ENCODE measurements at regions not wholly inside any gene's neighbourhood (a gene's known extent, or its start where the extent isn't known, plus 50 kb on each side); places are given as distances from the start of the nearest gene placed in this dataset.

DNA sequence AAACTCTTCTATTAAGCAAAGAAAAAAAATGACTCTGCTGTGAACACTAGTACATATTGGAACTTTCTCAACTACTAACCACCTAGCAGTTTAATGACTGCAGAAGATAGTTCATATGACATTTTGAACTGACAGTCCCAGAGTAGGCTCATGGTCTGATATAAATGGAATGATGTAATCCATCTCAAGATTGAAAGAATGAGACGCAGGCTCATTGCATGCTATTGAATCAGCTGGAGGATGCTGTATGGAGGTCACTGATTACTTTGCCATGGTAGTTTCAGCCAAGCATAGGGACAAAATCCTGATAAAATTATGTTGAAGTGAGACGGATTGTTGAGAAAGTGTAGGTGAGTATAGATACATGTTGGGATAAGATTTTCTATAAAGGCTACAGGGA lies 217.6 kb upstream of the SEMA3E start:
- TF ChIP-seq, protein P1, sequence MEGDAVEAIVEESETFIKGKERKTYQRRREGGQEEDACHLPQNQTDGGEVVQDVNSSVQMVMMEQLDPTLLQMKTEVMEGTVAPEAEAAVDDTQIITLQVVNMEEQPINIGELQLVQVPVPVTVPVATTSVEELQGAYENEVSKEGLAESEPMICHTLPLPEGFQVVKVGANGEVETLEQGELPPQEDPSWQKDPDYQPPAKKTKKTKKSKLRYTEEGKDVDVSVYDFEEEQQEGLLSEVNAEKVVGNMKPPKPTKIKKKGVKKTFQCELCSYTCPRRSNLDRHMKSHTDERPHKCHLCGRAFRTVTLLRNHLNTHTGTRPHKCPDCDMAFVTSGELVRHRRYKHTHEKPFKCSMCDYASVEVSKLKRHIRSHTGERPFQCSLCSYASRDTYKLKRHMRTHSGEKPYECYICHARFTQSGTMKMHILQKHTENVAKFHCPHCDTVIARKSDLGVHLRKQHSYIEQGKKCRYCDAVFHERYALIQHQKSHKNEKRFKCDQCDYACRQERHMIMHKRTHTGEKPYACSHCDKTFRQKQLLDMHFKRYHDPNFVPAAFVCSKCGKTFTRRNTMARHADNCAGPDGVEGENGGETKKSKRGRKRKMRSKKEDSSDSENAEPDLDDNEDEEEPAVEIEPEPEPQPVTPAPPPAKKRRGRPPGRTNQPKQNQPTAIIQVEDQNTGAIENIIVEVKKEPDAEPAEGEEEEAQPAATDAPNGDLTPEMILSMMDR (IDR thresholded peaks at IDR 0.05; ENCODE audit: low read depth, low read length) = no peak
- DNase-seq (ENCODE audit: extremely low read depth, low read depth) = no peak

GRCh38 chr7:83864551-83864950 lies 215.6 kb upstream of the SEMA3E start:
- TF ChIP-seq, protein P1 (IDR thresholded peaks at IDR 0.05; ENCODE audit: low read depth, low read length) = no peak
- no peak for DNase-seq (ENCODE audit: extremely low read depth, low read depth)

- TF ChIP-seq, protein P1 (IDR thresholded peaks at IDR 0.05; ENCODE audit: low read depth, low read length) = no peak
- no peak for DNase-seq (ENCODE audit: extremely low read depth, low read depth)
Measured at GRCh38 chr7:83863906-83864305, 215.0 kb upstream of the SEMA3E start.

DNA sequence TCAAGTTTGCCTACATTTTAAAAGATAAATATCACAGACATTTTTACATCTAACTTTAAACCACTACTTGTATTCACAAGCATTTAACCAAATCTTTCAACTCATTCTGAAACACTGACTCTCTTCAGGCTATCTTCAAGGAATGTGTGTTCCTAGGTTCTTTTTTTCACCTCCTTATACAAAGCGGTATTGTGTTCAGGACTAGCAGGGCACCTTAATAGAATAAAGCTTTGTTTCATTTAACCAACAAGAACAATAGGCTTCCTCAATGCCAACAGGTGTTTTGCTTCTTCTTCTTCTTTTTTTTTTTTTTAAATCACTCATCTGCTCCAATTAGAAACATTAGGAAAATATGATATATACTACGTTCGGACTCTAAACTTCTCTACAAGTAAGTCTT lies 212.9 kb upstream of the SEMA3E start:
- TF ChIP-seq, protein P1 (IDR thresholded peaks at IDR 0.05; ENCODE audit: low read depth, low read length) = no peak
- DNase-seq (ENCODE audit: extremely low read depth, low read depth) = no peak

DNA sequence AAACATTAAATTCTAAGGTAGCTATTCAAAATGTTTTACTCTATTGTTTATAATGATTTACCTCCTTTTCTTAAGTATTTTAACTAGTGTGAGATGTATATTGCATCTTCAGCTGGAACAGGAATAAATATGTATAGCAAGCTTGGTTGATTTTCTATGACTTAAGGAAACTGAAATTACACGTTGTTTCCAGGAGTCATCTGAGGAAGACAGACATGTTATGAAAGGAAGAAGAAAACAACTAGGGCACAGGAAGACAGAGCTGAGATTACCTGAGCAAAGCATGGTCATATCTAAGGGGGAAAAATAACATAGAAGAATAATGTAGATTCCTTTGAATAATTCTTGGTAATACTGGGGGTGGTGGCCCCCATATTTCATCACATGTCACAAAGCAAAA lies 210.9 kb upstream of the SEMA3E start:
- no peak for DNase-seq (ENCODE audit: extremely low read depth, low read depth)
- TF ChIP-seq, protein P1 (IDR thresholded peaks at IDR 0.05; ENCODE audit: low read depth, low read length) = no peak

DNA sequence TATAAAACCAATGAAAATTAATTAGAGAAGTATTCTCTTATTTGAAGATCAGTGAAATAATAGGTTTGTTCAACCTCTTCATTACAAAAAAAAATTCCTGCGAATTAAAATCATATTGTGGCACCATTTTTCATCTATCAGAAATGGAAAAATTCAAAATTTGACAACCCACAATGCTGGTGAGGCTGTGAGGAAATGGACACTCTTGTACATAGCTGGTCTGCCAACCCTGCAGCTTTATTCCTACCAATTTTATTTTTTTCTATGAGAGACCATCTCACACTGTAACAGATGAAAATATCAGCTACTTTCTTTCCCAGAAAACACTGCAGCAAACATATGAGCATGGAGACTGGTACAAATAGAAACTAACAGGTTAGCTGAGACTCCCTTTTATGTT lies 208.8 kb upstream of the SEMA3E start:
- TF ChIP-seq, protein P1 (IDR thresholded peaks at IDR 0.05; ENCODE audit: low read depth, low read length) = no peak
- DNase-seq (ENCODE audit: extremely low read depth, low read depth) = no peak

DNA sequence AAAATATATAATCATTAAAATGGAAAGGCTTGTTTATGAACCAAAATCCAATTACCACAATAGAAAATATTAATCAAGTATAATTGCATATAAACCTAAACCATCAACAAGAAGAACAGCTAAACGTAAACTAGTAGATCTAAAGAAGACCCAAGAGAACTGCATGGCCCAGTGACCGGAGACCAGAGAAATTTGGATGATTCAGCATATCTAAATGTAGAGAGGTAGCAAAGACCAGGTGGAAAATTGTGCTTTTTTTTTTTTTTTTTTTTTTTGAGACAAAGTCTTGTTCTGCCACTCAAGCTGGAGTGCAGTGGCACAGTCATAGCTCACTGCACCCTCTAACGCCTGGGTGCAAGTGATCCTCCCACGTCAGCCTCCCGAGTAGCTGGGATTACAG lies 207.2 kb upstream of the SEMA3E start:
- TF ChIP-seq, protein P1 (IDR thresholded peaks at IDR 0.05; ENCODE audit: low read depth, low read length) = no peak
- DNase-seq (ENCODE audit: extremely low read depth, low read depth) = no peak

Data from AG09319 (cell line).